ENCODE measurements at regions not wholly inside any gene's neighbourhood (a gene's known extent, or its start where the extent isn't known, plus 50 kb on each side); places are given as distances from the start of the nearest gene placed in this dataset.

DNA sequence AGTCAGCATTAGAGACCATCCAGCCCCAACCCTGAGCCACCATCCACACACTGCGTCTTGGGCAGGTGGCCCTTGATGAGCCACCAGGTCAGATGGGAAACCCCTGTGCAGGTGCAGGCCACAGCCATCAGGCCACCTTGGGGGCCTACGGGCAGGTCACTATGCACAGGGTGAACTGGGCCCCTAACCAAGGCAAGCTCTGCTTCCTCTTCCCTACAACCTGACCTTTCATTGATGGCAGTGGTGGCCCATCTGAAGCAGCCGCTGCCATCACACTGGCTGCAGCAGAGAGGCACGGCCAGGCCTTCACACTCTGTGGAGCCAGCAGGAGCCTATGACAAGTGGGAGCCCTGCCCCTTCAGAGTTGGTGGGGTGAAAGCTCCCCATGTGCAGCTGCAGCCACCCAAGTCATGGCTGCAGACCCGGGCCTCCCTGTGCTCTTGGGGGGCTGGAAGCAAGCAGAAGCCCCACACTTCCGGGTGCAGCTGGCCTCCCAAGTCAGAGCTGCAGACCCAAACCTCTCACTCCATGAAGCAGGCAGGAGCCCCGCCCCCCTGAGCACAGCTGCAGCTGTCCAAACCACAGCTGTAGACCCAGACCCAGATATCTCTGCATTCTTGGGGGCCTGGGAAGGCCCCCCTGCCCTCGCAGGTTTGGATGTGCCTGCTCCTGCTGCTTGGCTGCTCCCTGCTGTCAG lies 681.5 kb downstream of the MATN1 start:
- no peak for TF ChIP-seq EZH2 (IDR thresholded peaks at IDR 0.05; ENCODE audit: low read length)
- TF ChIP-seq, protein P1, sequence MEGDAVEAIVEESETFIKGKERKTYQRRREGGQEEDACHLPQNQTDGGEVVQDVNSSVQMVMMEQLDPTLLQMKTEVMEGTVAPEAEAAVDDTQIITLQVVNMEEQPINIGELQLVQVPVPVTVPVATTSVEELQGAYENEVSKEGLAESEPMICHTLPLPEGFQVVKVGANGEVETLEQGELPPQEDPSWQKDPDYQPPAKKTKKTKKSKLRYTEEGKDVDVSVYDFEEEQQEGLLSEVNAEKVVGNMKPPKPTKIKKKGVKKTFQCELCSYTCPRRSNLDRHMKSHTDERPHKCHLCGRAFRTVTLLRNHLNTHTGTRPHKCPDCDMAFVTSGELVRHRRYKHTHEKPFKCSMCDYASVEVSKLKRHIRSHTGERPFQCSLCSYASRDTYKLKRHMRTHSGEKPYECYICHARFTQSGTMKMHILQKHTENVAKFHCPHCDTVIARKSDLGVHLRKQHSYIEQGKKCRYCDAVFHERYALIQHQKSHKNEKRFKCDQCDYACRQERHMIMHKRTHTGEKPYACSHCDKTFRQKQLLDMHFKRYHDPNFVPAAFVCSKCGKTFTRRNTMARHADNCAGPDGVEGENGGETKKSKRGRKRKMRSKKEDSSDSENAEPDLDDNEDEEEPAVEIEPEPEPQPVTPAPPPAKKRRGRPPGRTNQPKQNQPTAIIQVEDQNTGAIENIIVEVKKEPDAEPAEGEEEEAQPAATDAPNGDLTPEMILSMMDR (optimal IDR thresholded peaks at IDR 0.05 in 1 of 3, IDR thresholded peaks at IDR 0.05 in 1 of 3, conservative IDR thresholded peaks at IDR 0.05 in 1 of 3; ENCODE audit: extremely low read depth in 1 of 3, insufficient read depth in 2 of 3, low read length in 3 of 3) = no peak
- Histone ChIP-seq H3K27me3 (ENCODE audit: control insufficient read depth, extremely low read depth, insufficient read depth, low read length) (no peaks in the 10 kb centered on the region), H2AFZ (ENCODE audit: control insufficient read depth, low read length) (no peak overlapping the region), H4K20me1 (ENCODE audit: control insufficient read depth, extremely low read depth, insufficient read depth, low read length) (no peaks in the 10 kb centered on the region), H3K4me1 (ENCODE audit: control insufficient read depth, extremely low read depth, insufficient read depth, low read length) (no peaks in the 10 kb centered on the region), H3K27ac (ENCODE audit: control insufficient read depth, insufficient read depth, low read length) (no peak overlapping the region), H3K36me3 (ENCODE audit: control insufficient read depth in 2 of 2, extremely low read depth in 1 of 2, insufficient read depth in 2 of 2, low read length in 2 of 2) (no peaks in the 10 kb centered on the region), H3K9me3 (ENCODE audit: control insufficient read depth, low read depth, low read length) (peaks cover 2% of the 10 kb centered on the region), H3K4me2 (ENCODE audit: control insufficient read depth, extremely low read depth, insufficient read depth, low read depth, low read length) (no peak overlapping the region), H3K79me2 (ENCODE audit: control insufficient read depth, insufficient read depth, low read length) (no peaks in the 10 kb centered on the region), H3K4me3 (ENCODE audit: control insufficient read depth in 2 of 3, extremely low read depth in 1 of 3, insufficient read depth in 2 of 3, low read depth in 1 of 3, low read length in 3 of 3) (no peak overlapping the region), H3K9ac (ENCODE audit: control insufficient read depth, extremely low read depth, insufficient read depth, low read length) (no peak overlapping the region), H3K9me1 (ENCODE audit: control insufficient read depth, extremely low read depth, insufficient read depth, low read length) (no peaks in the 10 kb centered on the region)
- FAIRE-seq = no peak
- dilution Hi-C loops (cut with MboI; ENCODE audit: extremely low pct_ligation_motif_present, low sequenced_read_pairs) = no loop called here
- no peak for DNase-seq (ENCODE audit: low read depth, low spot score)

DNA sequence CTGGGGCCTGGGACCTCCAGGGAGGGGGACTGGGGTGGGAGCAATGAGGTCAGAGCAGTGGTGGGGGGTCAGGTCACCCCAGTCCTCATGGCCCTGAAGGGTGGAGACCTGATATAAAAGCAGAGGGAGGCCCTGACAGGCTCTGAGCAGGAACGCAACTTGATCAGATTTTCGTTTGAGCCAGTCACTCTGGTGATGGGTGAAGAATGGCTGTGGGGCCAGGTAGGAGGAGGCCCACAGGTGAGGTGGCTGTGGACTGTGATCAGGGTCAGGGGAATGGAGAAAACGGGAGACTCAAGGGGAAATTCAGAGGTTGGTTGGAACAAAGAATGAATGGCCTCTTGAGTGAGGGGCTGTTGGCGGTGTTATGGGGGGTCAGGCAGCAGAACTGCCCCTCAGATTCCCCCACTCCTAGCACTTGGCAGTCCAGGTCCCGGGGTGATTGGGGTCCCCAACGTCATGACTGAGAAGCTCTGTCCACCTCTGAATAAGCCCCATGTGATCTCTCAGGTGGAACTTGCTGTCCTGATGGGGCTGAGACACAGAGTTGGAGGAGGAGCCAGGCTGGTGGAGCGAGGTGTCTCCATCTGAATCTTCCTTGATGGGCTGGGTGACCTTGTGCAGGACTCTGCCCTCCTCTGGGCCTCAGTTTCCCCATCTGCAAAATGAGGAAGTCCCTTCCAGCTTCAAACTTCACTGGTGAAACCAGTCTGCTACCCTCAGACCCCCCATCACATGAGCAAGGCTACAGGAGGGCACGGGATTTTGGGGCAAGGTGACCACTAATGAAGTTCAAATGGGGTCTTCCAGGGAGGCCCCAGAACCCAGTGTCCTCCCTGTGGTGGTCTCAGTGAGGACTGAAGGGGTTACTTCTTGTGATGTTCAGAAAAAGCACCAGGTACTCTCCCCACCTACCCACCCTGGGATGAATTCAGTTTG lies 683.0 kb downstream of the MATN1 start:
- dilution Hi-C loops (cut with MboI; ENCODE audit: extremely low pct_ligation_motif_present, low sequenced_read_pairs) = no loop called here
- H3K9me3 ChIP-seq (ENCODE audit: control insufficient read depth, low read depth, low read length) = peaks cover 2% of the 10 kb centered on the region
- no peaks in the 10 kb centered on the region for H3K36me3 ChIP-seq (ENCODE audit: control insufficient read depth in 2 of 2, extremely low read depth in 1 of 2, insufficient read depth in 2 of 2, low read length in 2 of 2)
- TF ChIP-seq EZH2 (IDR thresholded peaks at IDR 0.05; ENCODE audit: low read length) = no peak
- TF ChIP-seq, protein P1 (optimal IDR thresholded peaks at IDR 0.05 in 1 of 3, IDR thresholded peaks at IDR 0.05 in 1 of 3, conservative IDR thresholded peaks at IDR 0.05 in 1 of 3; ENCODE audit: extremely low read depth in 1 of 3, insufficient read depth in 2 of 3, low read length in 3 of 3) = no peak
- no peak overlapping the region for H3K4me2 ChIP-seq (ENCODE audit: control insufficient read depth, extremely low read depth, insufficient read depth, low read depth, low read length)
- H3K9me1 ChIP-seq (ENCODE audit: control insufficient read depth, extremely low read depth, insufficient read depth, low read length) = no peaks in the 10 kb centered on the region
- H4K20me1 ChIP-seq (ENCODE audit: control insufficient read depth, extremely low read depth, insufficient read depth, low read length) = no peaks in the 10 kb centered on the region
- H3K79me2 ChIP-seq (ENCODE audit: control insufficient read depth, insufficient read depth, low read length) = no peaks in the 10 kb centered on the region
- no peak overlapping the region for H3K9ac ChIP-seq (ENCODE audit: control insufficient read depth, extremely low read depth, insufficient read depth, low read length)
- no peak overlapping the region for H3K27ac ChIP-seq (ENCODE audit: control insufficient read depth, insufficient read depth, low read length)
- no peaks in the 10 kb centered on the region for H3K4me1 ChIP-seq (ENCODE audit: control insufficient read depth, extremely low read depth, insufficient read depth, low read length)
- H2AFZ ChIP-seq (ENCODE audit: control insufficient read depth, low read length) = no peak overlapping the region
- DNase-seq (ENCODE audit: low read depth, low spot score) (no peak), FAIRE-seq (no peak)
- H3K27me3 ChIP-seq (ENCODE audit: control insufficient read depth, extremely low read depth, insufficient read depth, low read length) = no peaks in the 10 kb centered on the region
- no peak overlapping the region for H3K4me3 ChIP-seq (ENCODE audit: control insufficient read depth in 2 of 3, extremely low read depth in 1 of 3, insufficient read depth in 2 of 3, low read depth in 1 of 3, low read length in 3 of 3)

Measured in keratinocyte (primary cell).